Caco-2 (cell line): ENCODE measurements at regions not wholly inside any gene's neighbourhood (a gene's known extent, or its start where the extent isn't known, plus 50 kb on each side); places are given as distances from the start of the nearest gene placed in this dataset.

Source experiments
- BruUV-seq: library from RNA; stranded (reverse); fragments of 400-500 nt; replicated peaks from 2 replicates; lab custom pipeline; 2021; lab: Mats Ljungman, UMichigan
- CTCF ChIA-PET: fragments of 300-600 bp; sonication (Branson Sonifier 250); formaldehyde crosslinking; loops from one replicate; lab custom pipeline; 2022; ENCODE audit warnings: antibody characterized with exemption; lab: Charles Lee
- POLR2A ChIA-PET: fragments of 300-600 bp; sonication (Branson Sonifier 250); formaldehyde crosslinking; loops from one replicate; lab custom pipeline; 2022; ENCODE audit warnings: antibody characterized with exemption; lab: Charles Lee
- DNase-seq, 2 experiments: peaks; one replicate each; pipeline versions ENCODE4 v3.0.0 to v3.0.0-alpha.2; 2020 to 2022
- H3K27me3 ChIP-seq: replicated peaks from 2 replicates; pipeline ENCODE4 v1.6.0; 2011; ENCODE audit warnings: low read length; ENCODE audit not compliant: control insufficient read depth, insufficient read depth
- H3K36me3 ChIP-seq: 2 replicates; pipeline ENCODE4 v1.5.1; 2011; ENCODE audit warnings: low read length; ENCODE audit not compliant: control insufficient read depth, insufficient read depth
- H3K4me1 ChIP-seq: fragments of 250-450 bp; sonication (Bioruptor Pico); 2 replicates; pipeline ENCODE4 v1.5.1; 2020; ENCODE audit warnings: mild to moderate bottlenecking
- H3K4me3 ChIP-seq: 2 replicates; pipeline ENCODE4 v1.5.1; 2011; ENCODE audit warnings: low read depth, mild to moderate bottlenecking, control low read depth, low read length
- H3K9me3 ChIP-seq: fragments of 250-450 bp; sonication (Bioruptor Pico); 2 replicates; pipeline ENCODE4 v1.5.1; 2020; ENCODE audit warnings: mild to moderate bottlenecking, moderate library complexity
- H3K27ac Mint-ChIP-seq: one replicate; pipeline ENCODE4 v1.8.0; 2022; ENCODE audit warnings: mixed read lengths; ENCODE audit not compliant: unreplicated experiment
- H3K27me3 Mint-ChIP-seq: one replicate; pipeline ENCODE4 v1.8.0; 2022; ENCODE audit warnings: mixed read lengths; ENCODE audit not compliant: insufficient read depth, unreplicated experiment
- H3K36me3 Mint-ChIP-seq: one replicate; pipeline ENCODE4 v1.8.0; 2022; ENCODE audit warnings: mild to moderate bottlenecking, mixed read lengths; ENCODE audit not compliant: insufficient read depth, unreplicated experiment
- H3K4me1 Mint-ChIP-seq: one replicate; pipeline ENCODE4 v1.8.0; 2022; ENCODE audit warnings: low read depth, mixed read lengths; ENCODE audit not compliant: unreplicated experiment
- H3K4me3 Mint-ChIP-seq: one replicate; pipeline ENCODE4 v1.8.0; 2022; ENCODE audit warnings: mild to moderate bottlenecking, moderate library complexity, mixed read lengths; ENCODE audit not compliant: unreplicated experiment
- H3K9me3 Mint-ChIP-seq: one replicate; pipeline ENCODE4 v1.8.0; 2022; ENCODE audit warnings: mixed read lengths; ENCODE audit not compliant: unreplicated experiment
- intact Hi-C: fragments of 100-400 bp; cut with micrococcal nuclease; formaldehyde crosslinking; loops from one replicate; pipeline ENCODE4 v1.10.0; 2022; ENCODE audit not compliant: unreplicated experiment
- TF ChIP-seq, protein P1 (sequence below), 2 experiments: fragments of 200-600 bp in 1 of 2; IDR thresholded peaks; 1 replicate in 1 of 2; 2 replicates in 1 of 2; pipeline versions ENCODE4 v1.5.1 to v1.8.0; 2011 to 2022; ENCODE audit warnings: antibody characterized with exemption in 1 of 2, control low read depth in 1 of 2, inconsistent platforms in 1 of 2, low read depth in 1 of 2, low read length in 1 of 2, mild to moderate bottlenecking in 1 of 2, moderate library complexity in 1 of 2; ENCODE audit not compliant: insufficient read depth in 1 of 2, severe bottlenecking in 1 of 2, unreplicated experiment in 1 of 2

DNA sequence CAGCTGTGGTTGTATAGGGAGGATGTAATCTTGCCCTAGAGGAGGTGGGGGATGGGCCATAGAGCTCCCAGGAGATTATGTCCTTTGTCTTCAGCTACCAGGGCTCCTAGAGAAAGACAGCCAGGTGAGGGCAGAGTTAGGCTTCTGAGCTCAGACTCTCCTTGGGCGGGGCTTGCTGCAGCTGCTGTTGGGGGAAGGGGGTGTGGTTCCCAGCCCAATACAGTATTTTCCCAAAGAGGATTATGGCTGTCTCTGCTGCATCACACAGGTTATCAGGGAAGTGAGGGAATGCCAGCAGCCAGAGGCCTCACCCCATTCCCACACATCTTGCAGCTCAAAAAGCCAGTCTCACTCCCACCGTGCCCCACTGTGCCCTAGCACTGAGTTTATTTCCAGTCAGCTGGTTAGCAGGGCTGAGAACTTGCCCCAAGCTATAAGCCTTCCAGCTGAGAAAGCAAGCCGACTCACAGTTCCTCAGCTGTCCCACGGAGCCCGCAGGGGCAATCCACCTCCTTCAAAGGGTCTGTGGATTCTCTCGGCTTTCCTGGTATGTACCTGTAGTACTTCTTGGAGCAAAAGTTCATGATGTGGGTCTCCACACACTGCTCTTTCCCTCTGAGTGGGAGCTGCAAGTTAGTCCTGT lies 217.3 kb upstream of the CPNE8 start:
- Mint-ChIP-seq H3K27ac (peak overlapping the region; percentile 53), H3K4me1 (peaks cover 29% of the 10 kb centered on the region), H3K4me3 (no peak overlapping the region), H3K36me3 (no peaks in the 10 kb centered on the region), H3K27me3 (no peaks in the 10 kb centered on the region), H3K9me3 (peaks cover 8% of the 10 kb centered on the region)
- DNase-seq, result peak; percentile 56 to 77
- TF ChIP-seq, protein P1, sequence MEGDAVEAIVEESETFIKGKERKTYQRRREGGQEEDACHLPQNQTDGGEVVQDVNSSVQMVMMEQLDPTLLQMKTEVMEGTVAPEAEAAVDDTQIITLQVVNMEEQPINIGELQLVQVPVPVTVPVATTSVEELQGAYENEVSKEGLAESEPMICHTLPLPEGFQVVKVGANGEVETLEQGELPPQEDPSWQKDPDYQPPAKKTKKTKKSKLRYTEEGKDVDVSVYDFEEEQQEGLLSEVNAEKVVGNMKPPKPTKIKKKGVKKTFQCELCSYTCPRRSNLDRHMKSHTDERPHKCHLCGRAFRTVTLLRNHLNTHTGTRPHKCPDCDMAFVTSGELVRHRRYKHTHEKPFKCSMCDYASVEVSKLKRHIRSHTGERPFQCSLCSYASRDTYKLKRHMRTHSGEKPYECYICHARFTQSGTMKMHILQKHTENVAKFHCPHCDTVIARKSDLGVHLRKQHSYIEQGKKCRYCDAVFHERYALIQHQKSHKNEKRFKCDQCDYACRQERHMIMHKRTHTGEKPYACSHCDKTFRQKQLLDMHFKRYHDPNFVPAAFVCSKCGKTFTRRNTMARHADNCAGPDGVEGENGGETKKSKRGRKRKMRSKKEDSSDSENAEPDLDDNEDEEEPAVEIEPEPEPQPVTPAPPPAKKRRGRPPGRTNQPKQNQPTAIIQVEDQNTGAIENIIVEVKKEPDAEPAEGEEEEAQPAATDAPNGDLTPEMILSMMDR (IDR thresholded peaks at IDR 0.05; ENCODE audit: insufficient read depth in 1 of 2, low read depth in 1 of 2, low read length in 1 of 2, severe bottlenecking in 1 of 2, unreplicated experiment in 1 of 2), result no peak
- no TSS peak for BruUV-seq
- Histone ChIP-seq H3K9me3 (peaks cover 8% of the 10 kb centered on the region; the same call in 1 of the 2 replicates), H3K4me1 (peaks cover 46% of the 10 kb centered on the region), H3K36me3 (no peaks in the 10 kb centered on the region), H3K4me3 (no peak overlapping the region), H3K27me3 (no peaks in the 10 kb centered on the region)
- intact Hi-C loops, result loop anchor here (1.0 kb wide), 2 partner anchors 116 to 151 kb away; no protein-coding TSS in a partner anchor
- POLR2A ChIA-PET, result no interaction called here
- CTCF ChIA-PET, result interaction anchor here (0.7 to 1.3 kb wide), 3 partner anchors 134 to 458 kb away, joined by 3 to 8 read pairs (median 4); no protein-coding TSS in a partner anchor

DNA sequence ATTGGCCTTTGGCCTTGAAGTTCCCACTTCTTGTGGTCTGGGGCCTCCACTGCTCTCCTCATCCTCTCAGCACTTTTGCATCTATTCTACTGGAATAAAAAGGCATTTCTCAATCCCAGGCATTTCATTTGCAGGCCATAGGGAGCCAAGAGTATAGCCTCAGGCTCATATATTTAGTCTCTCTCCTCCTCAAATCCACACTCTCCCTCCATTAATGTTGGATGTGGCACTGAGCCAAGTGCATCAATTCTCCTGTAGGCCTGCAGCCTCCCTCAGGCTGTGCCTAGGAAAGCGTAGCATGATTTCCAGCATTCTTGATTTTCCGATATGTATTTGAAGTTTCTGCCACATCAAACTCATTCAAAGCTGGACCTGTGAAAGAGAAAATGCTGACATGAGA lies 211.5 kb upstream of the CPNE8 start:
- intact Hi-C loops, result no loop called here
- no peaks in the 10 kb centered on the region; the same call in 1 of the 2 replicates for H3K9me3 ChIP-seq
- no peaks in the 10 kb centered on the region for H3K27me3 Mint-ChIP-seq
- no peak overlapping the region for H3K27ac Mint-ChIP-seq
- TF ChIP-seq, protein P1 (IDR thresholded peaks at IDR 0.05; ENCODE audit: insufficient read depth in 1 of 2, low read depth in 1 of 2, low read length in 1 of 2, severe bottlenecking in 1 of 2, unreplicated experiment in 1 of 2), result no peak
- no peak overlapping the region for H3K4me3 ChIP-seq
- ChIA-PET POLR2A (no interaction called here), CTCF (no interaction called here)
- H3K9me3 Mint-ChIP-seq, result peaks cover 2% of the 10 kb centered on the region
- DNase-seq, result no peak
- H3K4me3 Mint-ChIP-seq, result no peak overlapping the region
- peaks cover 3% of the 10 kb centered on the region for H3K4me1 ChIP-seq
- peaks cover under 1% of the 10 kb centered on the region for H3K4me1 Mint-ChIP-seq
- no peaks in the 10 kb centered on the region for H3K36me3 Mint-ChIP-seq
- H3K27me3 ChIP-seq, result no peaks in the 10 kb centered on the region
- H3K36me3 ChIP-seq, result no peaks in the 10 kb centered on the region
- no TSS peak for BruUV-seq

DNA sequence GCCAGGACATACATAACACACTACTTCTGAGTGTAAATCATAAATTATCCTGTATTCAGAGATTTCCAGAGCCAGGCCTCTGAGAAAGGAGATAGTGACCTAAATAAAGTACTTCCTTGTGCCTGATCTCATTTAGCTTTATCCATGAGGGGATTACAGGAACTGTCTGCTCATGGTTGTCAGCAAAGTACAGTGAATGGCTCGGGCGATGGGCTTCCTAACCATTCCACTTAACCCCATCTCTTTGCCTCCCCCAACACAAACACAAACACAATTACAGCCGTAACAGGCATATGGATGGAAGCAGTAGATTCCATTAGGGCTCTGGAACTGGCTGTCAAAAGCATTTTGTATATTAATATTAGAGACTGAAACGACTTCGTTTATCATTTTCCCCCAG lies 206.7 kb upstream of the CPNE8 start:
- no peaks in the 10 kb centered on the region for H3K9me3 ChIP-seq
- no peaks in the 10 kb centered on the region for H3K4me1 Mint-ChIP-seq
- H3K4me3 Mint-ChIP-seq, result no peak overlapping the region
- no peaks in the 10 kb centered on the region for H3K27me3 Mint-ChIP-seq
- DNase-seq, result no peak
- no peaks in the 10 kb centered on the region for H3K36me3 ChIP-seq
- no peaks in the 10 kb centered on the region for H3K4me1 ChIP-seq
- H3K27ac Mint-ChIP-seq, result no peak overlapping the region
- POLR2A ChIA-PET, result no interaction called here
- H3K9me3 Mint-ChIP-seq, result no peaks in the 10 kb centered on the region
- intact Hi-C loops, result no loop called here
- CTCF ChIA-PET, result no interaction called here
- TF ChIP-seq, protein P1 (IDR thresholded peaks at IDR 0.05; ENCODE audit: insufficient read depth in 1 of 2, low read depth in 1 of 2, low read length in 1 of 2, severe bottlenecking in 1 of 2, unreplicated experiment in 1 of 2), result no peak
- H3K4me3 ChIP-seq, result no peak overlapping the region
- H3K36me3 Mint-ChIP-seq, result no peaks in the 10 kb centered on the region
- H3K27me3 ChIP-seq, result no peaks in the 10 kb centered on the region
- no TSS peak for BruUV-seq
